DOHH2 (cell line): ENCODE measurements at regions not wholly inside any gene's neighbourhood (a gene's known extent, or its start where the extent isn't known, plus 50 kb on each side); places are given as distances from the start of the nearest gene placed in this dataset.

Experiments used
- CTCF ChIP-seq: fragments of 200-600 bp; sonication (generic); IDR thresholded peaks from one replicate; pipeline ENCODE4 v1.5.1; 2014; ENCODE audit warnings: antibody characterized with exemption, mild to moderate bottlenecking, low read depth, low read length; ENCODE audit not compliant: poor library complexity, severe bottlenecking
- EZH2phosphoT487 ChIP-seq: fragments of 200-600 bp; sonication (generic); IDR thresholded peaks from 2 replicates; pipeline ENCODE4 v1.6.1; 2017; ENCODE audit warnings: borderline replicate concordance, mild to moderate bottlenecking, antibody characterized with exemption, low read length, moderate library complexity, mixed read lengths

GRCh38 chr10:125485665-125486064, 197.3 kb downstream of the TEX36 start:
- TF ChIP-seq CTCF (no peak), EZH2phosphoT487 (no peak)
